ENCODE measurements at regions not wholly inside any gene's neighbourhood (a gene's known extent, or its start where the extent isn't known, plus 50 kb on each side); places are given as distances from the start of the nearest gene placed in this dataset.

GRCh38 chr12:118816296-118816695 is 165.0 kb upstream of the SRRM4 start:
- TF ChIP-seq, protein P1, sequence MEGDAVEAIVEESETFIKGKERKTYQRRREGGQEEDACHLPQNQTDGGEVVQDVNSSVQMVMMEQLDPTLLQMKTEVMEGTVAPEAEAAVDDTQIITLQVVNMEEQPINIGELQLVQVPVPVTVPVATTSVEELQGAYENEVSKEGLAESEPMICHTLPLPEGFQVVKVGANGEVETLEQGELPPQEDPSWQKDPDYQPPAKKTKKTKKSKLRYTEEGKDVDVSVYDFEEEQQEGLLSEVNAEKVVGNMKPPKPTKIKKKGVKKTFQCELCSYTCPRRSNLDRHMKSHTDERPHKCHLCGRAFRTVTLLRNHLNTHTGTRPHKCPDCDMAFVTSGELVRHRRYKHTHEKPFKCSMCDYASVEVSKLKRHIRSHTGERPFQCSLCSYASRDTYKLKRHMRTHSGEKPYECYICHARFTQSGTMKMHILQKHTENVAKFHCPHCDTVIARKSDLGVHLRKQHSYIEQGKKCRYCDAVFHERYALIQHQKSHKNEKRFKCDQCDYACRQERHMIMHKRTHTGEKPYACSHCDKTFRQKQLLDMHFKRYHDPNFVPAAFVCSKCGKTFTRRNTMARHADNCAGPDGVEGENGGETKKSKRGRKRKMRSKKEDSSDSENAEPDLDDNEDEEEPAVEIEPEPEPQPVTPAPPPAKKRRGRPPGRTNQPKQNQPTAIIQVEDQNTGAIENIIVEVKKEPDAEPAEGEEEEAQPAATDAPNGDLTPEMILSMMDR (IDR thresholded peaks at IDR 0.05 in 2 of 3, conservative IDR thresholded peaks at IDR 0.05 in 1 of 3; ENCODE audit: borderline replicate concordance in 1 of 3, insufficient read depth in 1 of 3, low read depth in 2 of 3, low read length in 2 of 3), result no peak
- TF ChIP-seq POLR2AphosphoS5 (IDR thresholded peaks at IDR 0.05; ENCODE audit: low read depth, low read length) (no peak), POLR2A (IDR thresholded peaks at IDR 0.05; ENCODE audit: borderline replicate concordance, extremely low read depth, insufficient read depth, insufficient read length) (no peak), EGR1 (IDR thresholded peaks at IDR 0.05; ENCODE audit: low read depth) (no peak), EZH2 (IDR thresholded peaks at IDR 0.05) (no peak), REST (IDR thresholded peaks at IDR 0.05; ENCODE audit: low read depth) (no peak), ZFX (IDR thresholded peaks at IDR 0.05) (no peak), JUND (IDR thresholded peaks at IDR 0.05) (no peak)
- TF ChIP-seq, protein P2, sequence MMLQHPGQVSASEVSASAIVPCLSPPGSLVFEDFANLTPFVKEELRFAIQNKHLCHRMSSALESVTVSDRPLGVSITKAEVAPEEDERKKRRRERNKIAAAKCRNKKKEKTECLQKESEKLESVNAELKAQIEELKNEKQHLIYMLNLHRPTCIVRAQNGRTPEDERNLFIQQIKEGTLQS (IDR thresholded peaks at IDR 0.05), result no peak

All from HCT116 (cell line).